A549 (cell line): ENCODE measurements at regions not wholly inside any gene's neighbourhood (a gene's known extent, or its start where the extent isn't known, plus 50 kb on each side); places are given as distances from the start of the nearest gene placed in this dataset.

Source experiments
- ATAC-seq, 2 experiments: fragments of 200-7000 bp in 1 of 2; fragments of >200 bp in 1 of 2; cut with Nextera tagmentation in 1 of 2; cut with Tn5 transposase in 1 of 2; 3 replicates each; pipeline versions ENCODE4 v1.8.0 to v1.9.1; 2018 to 2020; ENCODE audit warnings: mild to moderate bottlenecking in 1 of 2, moderate library complexity in 1 of 2
- CTCF ChIA-PET: fragments of 300-600 bp; sonication (Branson Sonifier 250); formaldehyde crosslinking; extraction: SDS; loops from one replicate; lab custom pipeline; 2021; ENCODE audit warnings: antibody characterized with exemption, inconsistent platforms; lab: Yijun Ruan, JAX
- POLR2A ChIA-PET: fragments of 350-600 bp; formaldehyde crosslinking; extraction: SDS; loops from one replicate; lab custom pipeline; 2021; ENCODE audit warnings: antibody characterized with exemption, inconsistent platforms; lab: Yijun Ruan, JAX
- DNase-seq, 2 experiments: peaks; one replicate each; pipeline versions ENCODE4 v3.0.0 to v3.0.0-alpha.2; 2011 to 2016; ENCODE audit warnings: low read depth in 1 of 2, low spot score in 1 of 2
- FAIRE-seq: peaks from 2 replicates; lab custom pipeline; 2011; peaks lifted over from hg19 to GRCh38; lab: Jason Lieb, UNC
- H3K27ac ChIP-seq, 2 experiments: fragments of >200 bp; sonication (Bioruptor Twin); formaldehyde crosslinking; 3 replicates each; pipeline ENCODE4 v1.5.1; 2016 to 2017
- H3K4me1 ChIP-seq: fragments of >200 bp; sonication (Bioruptor Twin); formaldehyde crosslinking; 3 replicates; pipeline ENCODE4 v1.6.1; 2016
- H3K4me2 ChIP-seq: fragments of >200 bp; sonication (Bioruptor Twin); formaldehyde crosslinking; 3 replicates; pipeline ENCODE4 v1.6.1; 2016
- H3K4me3 ChIP-seq: fragments of >200 bp; sonication (Bioruptor Twin); formaldehyde crosslinking; 3 replicates; pipeline ENCODE4 v1.5.1; 2016
- H3K9me3 ChIP-seq: fragments of >200 bp; sonication (Bioruptor Twin); formaldehyde crosslinking; 3 replicates; pipeline ENCODE4 v1.6.1; 2016
- CEBPB ChIP-seq, 2 experiments: fragments of >200 bp in 1 of 2; sonication (Bioruptor Twin) in 1 of 2; formaldehyde crosslinking in 1 of 2; IDR thresholded peaks; 2 replicates each; pipeline ENCODE4 v1.6.1; 2012 to 2016
- CHD2 ChIP-seq: fragments of 150-350 bp; IDR thresholded peaks from 2 replicates; pipeline ENCODE4 v1.6.1; 2014; ENCODE audit warnings: low read length; ENCODE audit not compliant: partially characterized antibody
- EHMT2 ChIP-seq: fragments of 200-600 bp; sonication (generic); IDR thresholded peaks from 2 replicates; pipeline ENCODE4 v1.6.1; 2016; ENCODE audit warnings: antibody characterized with exemption, low read depth, mild to moderate bottlenecking, moderate library complexity
- ESRRA ChIP-seq: fragments of 150-350 bp; IDR thresholded peaks from 2 replicates; pipeline ENCODE4 v1.6.1; 2014; ENCODE audit warnings: mild to moderate bottlenecking, low read length, borderline replicate concordance
- FOSL2 ChIP-seq, 2 experiments: fragments of 450-650 bp in 1 of 2; fragments of >200 bp in 1 of 2; sonication (Bioruptor Twin) in 1 of 2; formaldehyde crosslinking; IDR thresholded peaks; 2 replicates each; pipeline versions ENCODE4 v1.5.0 to v1.6.1; 2016 to 2020; ENCODE audit warnings: mild to moderate bottlenecking in 1 of 2, moderate library complexity in 1 of 2
- HEYL ChIP-seq: fragments of 250-450 bp; sonication (Bioruptor Pico); IDR thresholded peaks from 2 replicates; pipeline ENCODE4 v1.8.0; 2021; ENCODE audit warnings: mild to moderate bottlenecking, moderate library complexity
- HOXB13 ChIP-seq: fragments of 250-450 bp; sonication (Bioruptor Pico); IDR thresholded peaks from 2 replicates; pipeline ENCODE4 v1.5.0; 2020; ENCODE audit warnings: low read depth, mild to moderate bottlenecking, moderate library complexity
- JUN ChIP-seq, 2 experiments: fragments of >200 bp; sonication (Bioruptor Twin); formaldehyde crosslinking; IDR thresholded peaks; 2 replicates in 1 of 2; 3 replicates in 1 of 2; pipeline ENCODE4 v1.6.1; 2016 to 2017
- JUNB ChIP-seq: fragments of >200 bp; sonication (Bioruptor Twin); formaldehyde crosslinking; IDR thresholded peaks from 2 replicates; pipeline ENCODE4 v1.6.1; 2016
- MAFK ChIP-seq: fragments of 450-650 bp; IDR thresholded peaks from 2 replicates; pipeline ENCODE4 v1.6.1; 2014; ENCODE audit not compliant: partially characterized antibody
- NFE2L2 ChIP-seq: fragments of 150-350 bp; conservative IDR thresholded peaks from 2 replicates; pipeline ENCODE4 v1.6.1; 2014; ENCODE audit warnings: low read length
- SMC3 ChIP-seq: fragments of >200 bp; sonication (Bioruptor Twin); formaldehyde crosslinking; IDR thresholded peaks from 3 replicates; pipeline ENCODE4 v1.6.1; 2018; ENCODE audit warnings: inconsistent platforms
- SREBF2 ChIP-seq: fragments of 450-650 bp; IDR thresholded peaks from 2 replicates; pipeline ENCODE4 v1.6.1; 2014; ENCODE audit warnings: mild to moderate bottlenecking, moderate library complexity
- ZFP36 ChIP-seq: fragments of 450-650 bp; IDR thresholded peaks from 2 replicates; pipeline ENCODE4 v1.6.1; 2014; ENCODE audit warnings: borderline replicate concordance; ENCODE audit not compliant: partially characterized antibody
- ZNF302 ChIP-seq: fragments of 250-450 bp; sonication (Bioruptor Pico); IDR thresholded peaks from 2 replicates; pipeline ENCODE4 v1.9.0; 2021; ENCODE audit warnings: inconsistent platforms, mild to moderate bottlenecking, moderate library complexity
- ZSCAN20 ChIP-seq: fragments of 250-450 bp; sonication (Bioruptor Pico); IDR thresholded peaks from 2 replicates; pipeline ENCODE4 v1.8.0; 2022; ENCODE audit warnings: mild to moderate bottlenecking, moderate library complexity
- WGBS: methylation state at CpG from one replicate; pipeline ENCODE4 v1.1.6; 2017; ENCODE audit errors: missing lambda C conversion rate; 5-methylcytosine and 5-hydroxymethylcytosine counted together
- TF ChIP-seq, protein P1 (sequence below): fragments of 450-650 bp; IDR thresholded peaks from 2 replicates; pipeline ENCODE4 v1.6.1; 2014; ENCODE audit warnings: antibody characterized with exemption
- TF ChIP-seq, protein P2 (sequence below): fragments of >200 bp; sonication (Bioruptor Twin); formaldehyde crosslinking; IDR thresholded peaks from 2 replicates; pipeline ENCODE4 v1.6.1; 2016
- TF ChIP-seq, protein P3 (sequence below): fragments of 200-600 bp; sonication (generic); IDR thresholded peaks from 2 replicates; pipeline ENCODE4 v1.6.1; 2016; ENCODE audit warnings: antibody characterized with exemption, mild to moderate bottlenecking, moderate library complexity

- ChIA-PET CTCF (no interaction called here), POLR2A (no interaction called here)
- TF ChIP-seq JUNB (peak; percentile 73), FOSL2 (IDR thresholded peaks at IDR 0.05) (peak; percentile 84), FOSL2 (CRISPR knock-in tag; IDR thresholded peaks at IDR 0.05) (peak; percentile 80), HOXB13 (CRISPR knock-in tag) (no peak), CHD2 (no peak), MAFK (peak; percentile 73), CEBPB (IDR thresholded peaks at IDR 0.05) (0 out of 4 replicates have a peak, but pooled peaks of 1 of the 2 experiments have one; percentile 29), NFE2L2 (no peak)
- DNase-seq (peak; percentile 52 to 75), FAIRE-seq (no peak), ATAC-seq (peak; percentile 96 to 99)
- 11% methylated on average over 4 of the region's 4 CpGs for WGBS
- Histone ChIP-seq H3K27ac (0 out of 6 replicates have a peak overlapping the region, but pooled peaks of 1 of the 2 experiments have one; percentile 23), H3K4me2 (peak overlapping the region; percentile 47), H3K9me3 (no peaks in the 10 kb centered on the region), H3K4me3 (no peak overlapping the region), H3K4me1 (peaks cover 14% of the 10 kb centered on the region)
Measured at GRCh38 chr12:39127401-39127800, 222.0 kb upstream of the CPNE8 start.

- ChIA-PET POLR2A (no interaction called here), CTCF (interaction anchor here (1.2 to 2.1 kb wide), 5 partner anchors 20 to 215 kb away, joined by 3 to 7 read pairs (median 3); no protein-coding TSS in a partner anchor)
- Histone ChIP-seq H3K4me1 (peaks cover 14% of the 10 kb centered on the region), H3K27ac (no peak overlapping the region), H3K9me3 (no peaks in the 10 kb centered on the region), H3K4me3 (no peak overlapping the region), H3K4me2 (no peak overlapping the region)
- ATAC-seq (no peak), FAIRE-seq (no peak), DNase-seq (no peak)
- TF ChIP-seq ZNF302 (CRISPR knock-in tag) (no peak), JUNB (no peak), JUN (IDR thresholded peaks at IDR 0.05) (no peak), EHMT2 (no peak)
- WGBS, result 36% methylated on average over 2 of the region's 2 CpGs
Measured at GRCh38 chr12:39125566-39125965, 220.2 kb upstream of the CPNE8 start.

GRCh38 chr12:39124768-39125167 is 219.4 kb upstream of the CPNE8 start:
- no peak overlapping the region for H3K4me2 ChIP-seq
- ATAC-seq, result no peak
- POLR2A ChIA-PET, result no interaction called here
- no peak overlapping the region for H3K4me3 ChIP-seq
- no peak for TF ChIP-seq ZSCAN20 (CRISPR knock-in tag)
- TF ChIP-seq ZFP36, result no peak
- TF ChIP-seq SMC3, result no peak
- TF ChIP-seq, protein P1, sequence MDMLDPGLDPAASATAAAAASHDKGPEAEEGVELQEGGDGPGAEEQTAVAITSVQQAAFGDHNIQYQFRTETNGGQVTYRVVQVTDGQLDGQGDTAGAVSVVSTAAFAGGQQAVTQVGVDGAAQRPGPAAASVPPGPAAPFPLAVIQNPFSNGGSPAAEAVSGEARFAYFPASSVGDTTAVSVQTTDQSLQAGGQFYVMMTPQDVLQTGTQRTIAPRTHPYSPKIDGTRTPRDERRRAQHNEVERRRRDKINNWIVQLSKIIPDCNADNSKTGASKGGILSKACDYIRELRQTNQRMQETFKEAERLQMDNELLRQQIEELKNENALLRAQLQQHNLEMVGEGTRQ, result no peak
- TF ChIP-seq, protein P2, sequence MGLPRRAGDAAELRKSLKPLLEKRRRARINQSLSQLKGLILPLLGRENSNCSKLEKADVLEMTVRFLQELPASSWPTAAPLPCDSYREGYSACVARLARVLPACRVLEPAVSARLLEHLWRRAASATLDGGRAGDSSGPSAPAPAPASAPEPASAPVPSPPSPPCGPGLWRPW, result no peak
- no peak for TF ChIP-seq ESRRA
- no peak for TF ChIP-seq HEYL (CRISPR knock-in tag)
- TF ChIP-seq, protein P3, sequence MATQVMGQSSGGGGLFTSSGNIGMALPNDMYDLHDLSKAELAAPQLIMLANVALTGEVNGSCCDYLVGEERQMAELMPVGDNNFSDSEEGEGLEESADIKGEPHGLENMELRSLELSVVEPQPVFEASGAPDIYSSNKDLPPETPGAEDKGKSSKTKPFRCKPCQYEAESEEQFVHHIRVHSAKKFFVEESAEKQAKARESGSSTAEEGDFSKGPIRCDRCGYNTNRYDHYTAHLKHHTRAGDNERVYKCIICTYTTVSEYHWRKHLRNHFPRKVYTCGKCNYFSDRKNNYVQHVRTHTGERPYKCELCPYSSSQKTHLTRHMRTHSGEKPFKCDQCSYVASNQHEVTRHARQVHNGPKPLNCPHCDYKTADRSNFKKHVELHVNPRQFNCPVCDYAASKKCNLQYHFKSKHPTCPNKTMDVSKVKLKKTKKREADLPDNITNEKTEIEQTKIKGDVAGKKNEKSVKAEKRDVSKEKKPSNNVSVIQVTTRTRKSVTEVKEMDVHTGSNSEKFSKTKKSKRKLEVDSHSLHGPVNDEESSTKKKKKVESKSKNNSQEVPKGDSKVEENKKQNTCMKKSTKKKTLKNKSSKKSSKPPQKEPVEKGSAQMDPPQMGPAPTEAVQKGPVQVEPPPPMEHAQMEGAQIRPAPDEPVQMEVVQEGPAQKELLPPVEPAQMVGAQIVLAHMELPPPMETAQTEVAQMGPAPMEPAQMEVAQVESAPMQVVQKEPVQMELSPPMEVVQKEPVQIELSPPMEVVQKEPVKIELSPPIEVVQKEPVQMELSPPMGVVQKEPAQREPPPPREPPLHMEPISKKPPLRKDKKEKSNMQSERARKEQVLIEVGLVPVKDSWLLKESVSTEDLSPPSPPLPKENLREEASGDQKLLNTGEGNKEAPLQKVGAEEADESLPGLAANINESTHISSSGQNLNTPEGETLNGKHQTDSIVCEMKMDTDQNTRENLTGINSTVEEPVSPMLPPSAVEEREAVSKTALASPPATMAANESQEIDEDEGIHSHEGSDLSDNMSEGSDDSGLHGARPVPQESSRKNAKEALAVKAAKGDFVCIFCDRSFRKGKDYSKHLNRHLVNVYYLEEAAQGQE, result no peak
- TF ChIP-seq SREBF2, result no peak
- TF ChIP-seq, all 56 proteins: peak for 0
- 69% methylated on average over 6 of the region's 6 CpGs for WGBS
- FAIRE-seq (no peak), DNase-seq (no peak)
- CTCF ChIA-PET, result interaction anchor here (1.2 to 2.1 kb wide), 5 partner anchors 18 to 204 kb away, joined by 3 to 7 read pairs (median 3); no protein-coding TSS in a partner anchor
- Histone ChIP-seq H3K27ac (no peak overlapping the region), H3K9me3 (no peaks in the 10 kb centered on the region), H3K4me1 (peaks cover 14% of the 10 kb centered on the region)
